Astrocyte of the spinal cord (primary cell): ENCODE measurements at regions not wholly inside any gene's neighbourhood (a gene's known extent, or its start where the extent isn't known, plus 50 kb on each side); places are given as distances from the start of the nearest gene placed in this dataset.

Source experiments
- DNase-seq: peaks from one replicate; pipeline ENCODE4 v3.0.0; 2011; ENCODE audit warnings: low read depth, low spot score
- H3K4me3 ChIP-seq: 2 replicates; pipeline ENCODE4 v1.5.1; 2011; ENCODE audit warnings: low read depth, mild to moderate bottlenecking, low read length, moderate library complexity
- CTCF ChIP-seq: IDR thresholded peaks from 2 replicates; pipeline ENCODE4 v1.5.1; 2012; ENCODE audit warnings: low read depth, mild to moderate bottlenecking, low read length, inconsistent platforms
- in situ Hi-C: cut with HindIII; loops from 2 replicates; pipeline ENCODE4 v1.10.0; 2017; ENCODE audit warnings: low sequenced_read_pairs

GRCh38 chr14:56884617-56885016 is 74.3 kb upstream of the OTX2 start:
- in situ Hi-C loops = no loop called here
- no peak overlapping the region for H3K4me3 ChIP-seq
- TF ChIP-seq CTCF = no peak
- DNase-seq = no peak

- DNase-seq = no peak
- in situ Hi-C loops = no loop called here
- no peak for TF ChIP-seq CTCF
- no peak overlapping the region for H3K4me3 ChIP-seq
Observed at GRCh38 chr14:56881181-56881580, 70.9 kb upstream of the OTX2 start.

GRCh38 chr14:56878766-56879165 is 68.5 kb upstream of the OTX2 start:
- DNase-seq = no peak
- in situ Hi-C loops = no loop called here
- no peak for TF ChIP-seq CTCF

GRCh38 chr14:56875104-56875675 is 64.9 kb upstream of the OTX2 start:
- in situ Hi-C loops = no loop called here
- H3K4me3 ChIP-seq = no peak overlapping the region
- no peak for DNase-seq
- no peak for TF ChIP-seq CTCF

More at GRCh38 chr14:56878766-56879165, 68.5 kb upstream of the OTX2 start:
- no peak overlapping the region for H3K4me3 ChIP-seq

GRCh38 chr14:56874375-56874774 is 64.1 kb upstream of the OTX2 start:
- no peak for TF ChIP-seq CTCF
- no peak for DNase-seq
- in situ Hi-C loops = no loop called here
- no peak overlapping the region for H3K4me3 ChIP-seq

GRCh38 chr14:56870336-56870735 is 60.1 kb upstream of the OTX2 start:
- in situ Hi-C loops = no loop called here
- DNase-seq = no peak
- no peak overlapping the region for H3K4me3 ChIP-seq
- no peak for TF ChIP-seq CTCF

GRCh38 chr14:56868660-56869059 is 58.4 kb upstream of the OTX2 start:
- no peak overlapping the region for H3K4me3 ChIP-seq
- no peak for DNase-seq
- no peak for TF ChIP-seq CTCF
- in situ Hi-C loops = no loop called here
